Panc1 (cell line): ENCODE measurements at regions not wholly inside any gene's neighbourhood (a gene's known extent, or its start where the extent isn't known, plus 50 kb on each side); places are given as distances from the start of the nearest gene placed in this dataset.

Source experiments
- ATAC-seq: fragments of 200-7000 bp; cut with Tn5 transposase; 2 replicates; pipeline ENCODE4 v1.9.1; 2020; ENCODE audit warnings: mild to moderate bottlenecking, moderate library complexity
- BruUV-seq: library from RNA; stranded (reverse); fragments of 400-500 nt; replicated peaks from 2 replicates; lab custom pipeline; 2021; lab: Mats Ljungman, UMichigan
- CTCF ChIA-PET: fragments of 300-600 bp; sonication (Branson Sonifier 250); formaldehyde crosslinking; loops from one replicate; lab custom pipeline; 2022; ENCODE audit warnings: antibody characterized with exemption; lab: Charles Lee
- POLR2A ChIA-PET: fragments of 300-600 bp; sonication (Branson Sonifier 250); formaldehyde crosslinking; loops from one replicate; lab custom pipeline; 2022; ENCODE audit warnings: antibody characterized with exemption; lab: Charles Lee
- DNase-seq: peaks from one replicate; pipeline ENCODE4 v3.0.0-alpha.2; 2010; ENCODE audit warnings: low read depth, low spot score
- H3K27ac ChIP-seq: 2 replicates; pipeline ENCODE4 v1.5.1; 2011; ENCODE audit warnings: mild to moderate bottlenecking, low read length, inconsistent platforms
- H3K27me3 ChIP-seq: fragments of 200-500 bp; sonication (Bioruptor generic); 2 replicates; pipeline ENCODE4 v1.6.0; 2014; ENCODE audit warnings: low read length, inconsistent platforms; ENCODE audit not compliant: control insufficient read depth, insufficient read depth
- H3K36me3 ChIP-seq: fragments of 200-500 bp; sonication (Bioruptor generic); 2 replicates; pipeline ENCODE4 v1.5.1; 2014; ENCODE audit warnings: inconsistent platforms, mild to moderate bottlenecking, low read length, moderate library complexity; ENCODE audit not compliant: control insufficient read depth, insufficient read depth
- H3K4me1 ChIP-seq: 2 replicates; pipeline ENCODE4 v1.5.1; 2011; ENCODE audit warnings: inconsistent platforms, mild to moderate bottlenecking, low read length, moderate library complexity; ENCODE audit not compliant: control insufficient read depth, insufficient read depth
- H3K4me3 ChIP-seq, 2 experiments: 2 replicates each; pipeline ENCODE4 v1.5.1; 2011 to 2012; ENCODE audit warnings: low read depth in 2 of 2, low read length in 2 of 2, mild to moderate bottlenecking in 2 of 2, inconsistent platforms in 1 of 2, moderate library complexity in 1 of 2
- H3K9me3 ChIP-seq: fragments of 200-500 bp; sonication (Bioruptor generic); 2 replicates; pipeline ENCODE4 v1.5.1; 2014; ENCODE audit warnings: low read depth, mild to moderate bottlenecking, inconsistent platforms, low read length, moderate library complexity; ENCODE audit not compliant: control insufficient read depth, insufficient read depth
- CTCF ChIP-seq: fragments of 450-650 bp; IDR thresholded peaks from 2 replicates; pipeline ENCODE4 v1.5.1; 2017; ENCODE audit warnings: mild to moderate bottlenecking
- POLR2AphosphoS5 ChIP-seq: IDR thresholded peaks from 2 replicates; pipeline ENCODE4 v1.6.1; 2012; ENCODE audit warnings: mild to moderate bottlenecking, low read depth, low read length, moderate library complexity
- SIN3A ChIP-seq: IDR thresholded peaks from 2 replicates; pipeline ENCODE4 v1.6.1; 2012; ENCODE audit warnings: low read depth, mild to moderate bottlenecking, low read length, moderate library complexity, borderline replicate concordance; ENCODE audit not compliant: insufficient read depth
- TCF7L2 ChIP-seq: IDR thresholded peaks from 2 replicates; pipeline ENCODE4 v1.6.1; 2011; ENCODE audit warnings: mild to moderate bottlenecking, low read depth, low read length, inconsistent platforms
- in situ Hi-C: cut with HindIII; loops from 2 replicates; pipeline ENCODE4 v1.10.0; 2016; ENCODE audit warnings: low sequenced_read_pairs, low pct_unique_long_range_greater_than_20kb
- intact Hi-C: fragments of 100-400 bp; cut with micrococcal nuclease; formaldehyde crosslinking; loops from one replicate; pipeline ENCODE4 v1.10.0; 2022; ENCODE audit not compliant: unreplicated experiment
- TF ChIP-seq, protein P1 (sequence below), 2 experiments: IDR thresholded peaks; 2 replicates each; pipeline ENCODE4 v1.6.1; 2011 to 2012; ENCODE audit warnings: low read depth in 2 of 2, control low read depth in 1 of 2, low read length in 1 of 2, mild to moderate bottlenecking in 1 of 2, moderate library complexity in 1 of 2; ENCODE audit not compliant: insufficient read depth in 1 of 2

DNA sequence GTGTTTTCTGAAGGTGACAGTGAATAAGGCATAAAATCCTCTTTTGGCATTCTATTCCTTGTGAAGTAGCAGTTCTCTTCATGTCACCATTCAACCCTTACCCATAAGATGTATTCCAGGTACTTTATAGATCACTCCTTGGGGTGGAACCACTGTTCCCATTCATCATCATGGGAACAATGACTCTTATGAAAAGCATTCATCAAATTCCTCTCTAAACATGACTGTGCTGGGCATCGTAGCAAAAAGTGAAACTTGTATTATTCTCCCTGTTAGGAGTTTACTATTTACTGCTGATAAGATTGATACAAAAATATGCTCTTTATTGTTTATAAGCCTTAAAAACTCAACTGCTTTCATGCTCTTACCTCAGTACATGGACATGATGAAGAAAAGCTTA lies 793.4 kb downstream of the LIG4 start:
- no peaks in the 10 kb centered on the region for H3K36me3 ChIP-seq
- intact Hi-C loops: no loop called here
- POLR2A ChIA-PET: no interaction called here
- no peaks in the 10 kb centered on the region for H3K27me3 ChIP-seq
- in situ Hi-C loops: no loop called here
- DNase-seq (no peak), ATAC-seq (no peak)
- BruUV-seq: no TSS peak
- H3K9me3 ChIP-seq: no peaks in the 10 kb centered on the region
- H3K4me3 ChIP-seq: no peak overlapping the region
- CTCF ChIA-PET: no interaction called here
- no peak for TF ChIP-seq TCF7L2
- no peak for TF ChIP-seq POLR2AphosphoS5
- TF ChIP-seq, protein P1, sequence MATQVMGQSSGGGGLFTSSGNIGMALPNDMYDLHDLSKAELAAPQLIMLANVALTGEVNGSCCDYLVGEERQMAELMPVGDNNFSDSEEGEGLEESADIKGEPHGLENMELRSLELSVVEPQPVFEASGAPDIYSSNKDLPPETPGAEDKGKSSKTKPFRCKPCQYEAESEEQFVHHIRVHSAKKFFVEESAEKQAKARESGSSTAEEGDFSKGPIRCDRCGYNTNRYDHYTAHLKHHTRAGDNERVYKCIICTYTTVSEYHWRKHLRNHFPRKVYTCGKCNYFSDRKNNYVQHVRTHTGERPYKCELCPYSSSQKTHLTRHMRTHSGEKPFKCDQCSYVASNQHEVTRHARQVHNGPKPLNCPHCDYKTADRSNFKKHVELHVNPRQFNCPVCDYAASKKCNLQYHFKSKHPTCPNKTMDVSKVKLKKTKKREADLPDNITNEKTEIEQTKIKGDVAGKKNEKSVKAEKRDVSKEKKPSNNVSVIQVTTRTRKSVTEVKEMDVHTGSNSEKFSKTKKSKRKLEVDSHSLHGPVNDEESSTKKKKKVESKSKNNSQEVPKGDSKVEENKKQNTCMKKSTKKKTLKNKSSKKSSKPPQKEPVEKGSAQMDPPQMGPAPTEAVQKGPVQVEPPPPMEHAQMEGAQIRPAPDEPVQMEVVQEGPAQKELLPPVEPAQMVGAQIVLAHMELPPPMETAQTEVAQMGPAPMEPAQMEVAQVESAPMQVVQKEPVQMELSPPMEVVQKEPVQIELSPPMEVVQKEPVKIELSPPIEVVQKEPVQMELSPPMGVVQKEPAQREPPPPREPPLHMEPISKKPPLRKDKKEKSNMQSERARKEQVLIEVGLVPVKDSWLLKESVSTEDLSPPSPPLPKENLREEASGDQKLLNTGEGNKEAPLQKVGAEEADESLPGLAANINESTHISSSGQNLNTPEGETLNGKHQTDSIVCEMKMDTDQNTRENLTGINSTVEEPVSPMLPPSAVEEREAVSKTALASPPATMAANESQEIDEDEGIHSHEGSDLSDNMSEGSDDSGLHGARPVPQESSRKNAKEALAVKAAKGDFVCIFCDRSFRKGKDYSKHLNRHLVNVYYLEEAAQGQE (IDR thresholded peaks at IDR 0.05; ENCODE audit: insufficient read depth in 1 of 2, low read depth in 2 of 2, low read length in 1 of 2): no peak
- no peak for TF ChIP-seq CTCF
- no peak for TF ChIP-seq SIN3A
- H3K27ac ChIP-seq: no peak overlapping the region
- no peaks in the 10 kb centered on the region for H3K4me1 ChIP-seq

- no peak for ATAC-seq
- Histone ChIP-seq H3K27me3 (no peaks in the 10 kb centered on the region), H3K4me1 (no peaks in the 10 kb centered on the region), H3K9me3 (no peaks in the 10 kb centered on the region), H3K27ac (no peak overlapping the region), H3K36me3 (no peaks in the 10 kb centered on the region), H3K4me3 (no peak overlapping the region)
- no peak for DNase-seq
- in situ Hi-C loops (no loop called here), intact Hi-C loops (no loop called here)
- POLR2A ChIA-PET: no interaction called here
- TF ChIP-seq, protein P1 (IDR thresholded peaks at IDR 0.05; ENCODE audit: insufficient read depth in 1 of 2, low read depth in 2 of 2, low read length in 1 of 2): no peak
- TF ChIP-seq SIN3A (no peak), POLR2AphosphoS5 (no peak), TCF7L2 (no peak), CTCF (no peak)
- CTCF ChIA-PET: no interaction called here
- BruUV-seq: no TSS peak
These were observed 794.3 kb downstream of the LIG4 start for GRCh38 chr13:107421028-107421427.
